GM23248 (cell line): ENCODE measurements at regions not wholly inside any gene's neighbourhood (a gene's known extent, or its start where the extent isn't known, plus 50 kb on each side); places are given as distances from the start of the nearest gene placed in this dataset.

Experiments
- DNase-seq: peaks from one replicate; pipeline ENCODE4 v3.0.0-alpha.2; 2015
- H2AFZ ChIP-seq: fragments of 200-600 bp; sonication (generic); 2 replicates; pipeline ENCODE4 v1.6.1; 2016; ENCODE audit warnings: antibody characterized with exemption
- H3F3A ChIP-seq: fragments of 200-600 bp; sonication (generic); 2 replicates; pipeline ENCODE4 v1.6.1; 2016; ENCODE audit warnings: mild to moderate bottlenecking, antibody characterized with exemption, mixed run types; ENCODE audit not compliant: insufficient read depth
- H3K27ac ChIP-seq: fragments of 200-600 bp; sonication (generic); 2 replicates; pipeline ENCODE4 v1.5.1; 2016; ENCODE audit warnings: mild to moderate bottlenecking
- H3K27me3 ChIP-seq: fragments of 200-600 bp; sonication (generic); replicated peaks from 2 replicates; pipeline ENCODE4 v1.6.1; 2016; ENCODE audit warnings: mild to moderate bottlenecking; ENCODE audit not compliant: insufficient read depth
- H3K36me3 ChIP-seq: fragments of 200-600 bp; sonication (generic); 2 replicates; pipeline ENCODE4 v1.6.1; 2016; ENCODE audit warnings: low read depth, mild to moderate bottlenecking
- H3K4me1 ChIP-seq: fragments of 200-600 bp; sonication (generic); 2 replicates; pipeline ENCODE4 v1.6.1; 2016; ENCODE audit warnings: mild to moderate bottlenecking; ENCODE audit not compliant: insufficient read depth
- H3K4me2 ChIP-seq: fragments of 200-600 bp; sonication (generic); one replicate; pipeline ENCODE4 v1.6.1; 2016; ENCODE audit warnings: mild to moderate bottlenecking; ENCODE audit not compliant: unreplicated experiment
- H3K4me3 ChIP-seq: fragments of 200-600 bp; sonication (generic); 2 replicates; pipeline ENCODE4 v1.5.1; 2016; ENCODE audit warnings: mild to moderate bottlenecking
- H3K79me2 ChIP-seq: fragments of 200-600 bp; sonication (generic); 2 replicates; pipeline ENCODE4 v1.6.1; 2016; ENCODE audit warnings: mild to moderate bottlenecking; ENCODE audit not compliant: insufficient read depth
- H3K9ac ChIP-seq: fragments of 200-600 bp; sonication (generic); 2 replicates; pipeline ENCODE4 v1.6.1; 2016; ENCODE audit warnings: mild to moderate bottlenecking
- H3K9me2 ChIP-seq: fragments of 200-600 bp; sonication (generic); 2 replicates; pipeline ENCODE4 v1.6.1; 2016; ENCODE audit warnings: mixed run types, mild to moderate bottlenecking, moderate library complexity; ENCODE audit not compliant: insufficient read depth
- H3K9me3 ChIP-seq: fragments of 200-600 bp; sonication (generic); one replicate; pipeline ENCODE4 v1.6.1; 2017; ENCODE audit warnings: low read depth
- H4K20me1 ChIP-seq: fragments of 200-600 bp; sonication (generic); 2 replicates; pipeline ENCODE4 v1.6.0; 2016; ENCODE audit not compliant: insufficient read depth
- EZH2 ChIP-seq: fragments of 200-600 bp; sonication (generic); IDR thresholded peaks from 2 replicates; pipeline ENCODE4 v1.6.1; 2018; ENCODE audit warnings: antibody characterized with exemption, mild to moderate bottlenecking; ENCODE audit not compliant: insufficient read depth, poor library complexity, severe bottlenecking
- EZH2phosphoT487 ChIP-seq: fragments of 200-600 bp; sonication (generic); IDR thresholded peaks from 2 replicates; pipeline ENCODE4 v1.6.1; 2018; ENCODE audit warnings: antibody characterized with exemption, moderate library complexity, mild to moderate bottlenecking, low read depth; ENCODE audit not compliant: insufficient read depth
- WGBS, 2 experiments: methylation state at CpG; one replicate each; pipeline ENCODE4 v1.1.6; 2015 to 2017; ENCODE audit warnings: low lambda C conversion rate in 2 of 2, low coverage in 1 of 2; ENCODE audit errors: missing lambda C conversion rate in 2 of 2; 5-methylcytosine and 5-hydroxymethylcytosine counted together
- in situ Hi-C: fragments of 300-500 bp; cut with MboI; formaldehyde crosslinking; loops from 2 replicates; pipeline ENCODE4 v1.15.0; 2020

DNA sequence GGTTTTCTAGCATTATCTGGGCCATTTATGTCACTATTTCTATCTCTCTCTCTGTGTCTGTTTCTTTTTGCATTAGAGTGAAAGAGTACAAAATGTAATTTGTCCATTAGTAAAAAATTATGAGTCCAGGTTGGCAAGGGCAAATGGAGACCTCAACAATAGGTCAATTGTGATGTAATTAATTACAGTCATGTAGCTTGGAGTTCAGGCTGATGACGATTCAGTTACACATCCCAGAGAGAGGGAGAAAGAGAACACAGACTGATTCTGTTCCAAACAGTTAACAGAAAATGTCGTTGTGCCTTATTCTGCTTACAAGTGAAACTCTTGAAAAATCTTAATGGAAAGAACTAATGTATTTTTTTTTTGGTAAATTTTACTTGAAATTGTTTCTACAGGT, 83.3 kb downstream of the ATXN7L3B start:
- TF ChIP-seq EZH2phosphoT487 = no peak
- no peak for TF ChIP-seq EZH2
- no peaks in the 10 kb centered on the region for H3K27me3 ChIP-seq
- no peak overlapping the region for H2AFZ ChIP-seq
- 11 to 12% methylated on average over 2 of the region's 2 CpGs for WGBS, 2 experiments
- no peaks in the 10 kb centered on the region for H3K9me2 ChIP-seq
- no peaks in the 10 kb centered on the region for H3K9me3 ChIP-seq
- no peaks in the 10 kb centered on the region for H4K20me1 ChIP-seq
- H3K36me3 ChIP-seq = no peaks in the 10 kb centered on the region
- H3K27ac ChIP-seq = no peak overlapping the region
- in situ Hi-C loops = no loop called here
- H3K4me2 ChIP-seq = no peak overlapping the region
- no peak overlapping the region for H3K9ac ChIP-seq
- no peaks in the 10 kb centered on the region for H3K79me2 ChIP-seq
- H3K4me1 ChIP-seq = no peaks in the 10 kb centered on the region
- DNase-seq = no peak
- H3F3A ChIP-seq = no peaks in the 10 kb centered on the region
- no peak overlapping the region for H3K4me3 ChIP-seq

DNA sequence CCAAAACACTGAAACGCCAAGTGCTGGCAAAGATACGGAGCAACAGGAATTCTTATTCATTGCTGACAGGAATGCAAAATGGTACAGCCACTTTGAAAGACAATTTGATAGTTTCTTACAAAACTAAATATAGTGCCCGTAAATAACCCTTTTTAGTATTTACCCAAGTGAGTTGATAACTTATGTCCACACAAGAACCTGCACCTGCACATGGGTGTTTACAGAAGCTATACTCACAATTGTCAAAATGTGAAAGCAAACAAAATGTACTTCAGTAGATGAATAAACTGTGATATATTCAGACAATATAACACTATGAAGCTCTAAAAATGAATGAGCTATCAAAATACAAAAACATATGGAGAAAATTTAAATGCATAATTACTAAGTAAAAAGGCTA, 86.6 kb downstream of the ATXN7L3B start:
- H3K36me3 ChIP-seq = no peaks in the 10 kb centered on the region
- no peak overlapping the region for H3K27ac ChIP-seq
- H3K4me2 ChIP-seq = no peak overlapping the region
- H3K79me2 ChIP-seq = no peaks in the 10 kb centered on the region
- no peaks in the 10 kb centered on the region for H3K4me1 ChIP-seq
- H3F3A ChIP-seq = no peaks in the 10 kb centered on the region
- no peaks in the 10 kb centered on the region for H3K27me3 ChIP-seq
- DNase-seq = no peak
- no peaks in the 10 kb centered on the region for H3K9me2 ChIP-seq
- TF ChIP-seq EZH2 = no peak
- no peak for TF ChIP-seq EZH2phosphoT487
- H3K9ac ChIP-seq = no peak overlapping the region
- H4K20me1 ChIP-seq = no peaks in the 10 kb centered on the region
- in situ Hi-C loops = no loop called here
- no peaks in the 10 kb centered on the region for H3K9me3 ChIP-seq
- no peak overlapping the region for H3K4me3 ChIP-seq
- 23 to 27% methylated on average over 3 of the region's 3 CpGs for WGBS, 2 experiments
- H2AFZ ChIP-seq = no peak overlapping the region

DNA sequence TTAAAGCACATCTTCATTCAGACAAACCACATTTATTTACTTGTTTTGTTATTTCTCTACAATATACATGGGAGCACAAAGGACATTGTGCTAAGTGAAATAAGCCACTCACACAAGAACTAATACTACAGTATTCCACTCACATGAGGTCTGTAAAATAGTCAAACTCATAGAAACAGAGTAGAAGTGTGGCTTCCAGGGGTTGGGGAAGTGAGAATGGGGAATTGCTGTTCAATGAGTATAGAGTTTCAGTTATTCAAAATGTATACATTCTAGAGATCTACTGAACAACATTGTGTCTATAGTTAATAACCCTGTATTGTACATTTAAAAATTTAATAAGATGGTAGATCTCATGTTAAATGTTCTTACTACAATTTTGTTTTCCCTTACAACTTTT, 88.8 kb downstream of the ATXN7L3B start:
- H3K27me3 ChIP-seq = no peaks in the 10 kb centered on the region
- in situ Hi-C loops = no loop called here

DNA sequence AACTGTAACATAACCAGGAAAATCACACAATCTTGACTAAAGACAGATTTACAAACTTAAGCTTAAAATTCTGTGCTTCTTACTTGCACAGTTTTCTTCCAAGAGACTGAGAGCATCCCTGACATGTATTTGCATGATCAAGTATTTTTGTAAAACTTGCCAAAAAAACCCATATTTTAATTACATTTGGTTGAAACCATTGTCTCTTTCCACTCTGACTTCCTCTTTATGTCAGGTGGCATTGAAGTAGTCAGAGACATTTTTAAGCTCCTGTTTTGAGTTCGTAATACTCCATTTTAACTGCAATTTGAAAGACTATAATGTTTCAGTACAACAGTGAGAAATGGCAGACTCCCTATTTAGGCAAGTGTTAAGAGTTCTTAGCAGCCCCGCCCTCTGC, 103.6 kb downstream of the ATXN7L3B start:
- no peak overlapping the region for H3K9ac ChIP-seq
- WGBS, 2 experiments = 13 to 23% methylated on average over 2 of the region's 2 CpGs

More for the DNA sequence above, 88.8 kb downstream of the ATXN7L3B start:
- no peak for DNase-seq
- H3K4me3 ChIP-seq = no peak overlapping the region
- H2AFZ ChIP-seq = no peak overlapping the region
- no peaks in the 10 kb centered on the region for H3K9me3 ChIP-seq
- no peaks in the 10 kb centered on the region for H3K9me2 ChIP-seq
- H3K79me2 ChIP-seq = no peaks in the 10 kb centered on the region
- H3K27ac ChIP-seq = no peak overlapping the region
- H3K4me2 ChIP-seq = no peak overlapping the region
- H4K20me1 ChIP-seq = no peaks in the 10 kb centered on the region
- TF ChIP-seq EZH2 (no peak), EZH2phosphoT487 (no peak)
- H3F3A ChIP-seq = no peaks in the 10 kb centered on the region
- H3K4me1 ChIP-seq = no peaks in the 10 kb centered on the region
- no peaks in the 10 kb centered on the region for H3K36me3 ChIP-seq
- no peak overlapping the region for H3K9ac ChIP-seq

DNA sequence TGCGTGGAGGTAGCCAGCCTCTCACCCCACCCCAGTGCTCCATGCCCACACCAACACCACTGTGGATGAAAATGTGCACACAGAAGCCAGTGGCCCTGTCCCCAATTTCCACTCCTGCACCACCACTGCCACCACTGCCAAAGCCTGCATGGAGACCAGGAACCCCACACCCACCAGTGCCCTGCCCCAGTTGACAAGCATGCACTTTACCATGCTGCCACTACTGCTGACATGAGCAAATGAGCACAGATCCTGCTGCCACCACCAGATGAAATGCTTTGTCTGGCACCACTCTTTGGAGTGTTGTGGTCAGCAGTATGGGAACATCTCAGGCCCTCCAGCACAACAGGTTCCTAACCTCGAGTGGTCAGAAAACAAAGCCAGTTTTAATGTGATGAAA, 104.1 kb downstream of the ATXN7L3B start:
- H3K9me2 ChIP-seq = no peaks in the 10 kb centered on the region
- DNase-seq = no peak
- no peak overlapping the region for H3K9ac ChIP-seq
- H2AFZ ChIP-seq = no peak overlapping the region
- H3K4me1 ChIP-seq = no peaks in the 10 kb centered on the region
- no peak overlapping the region for H3K27ac ChIP-seq
- H3F3A ChIP-seq = no peaks in the 10 kb centered on the region
- H3K9me3 ChIP-seq = no peaks in the 10 kb centered on the region
- TF ChIP-seq EZH2phosphoT487 (no peak), EZH2 (no peak)
- in situ Hi-C loops = no loop called here
- no peaks in the 10 kb centered on the region for H3K36me3 ChIP-seq
- no peaks in the 10 kb centered on the region for H3K79me2 ChIP-seq
- WGBS, 2 experiments = 13 to 16% methylated on average over 2 of the region's 2 CpGs
- H3K27me3 ChIP-seq = no peaks in the 10 kb centered on the region
- no peak overlapping the region for H3K4me3 ChIP-seq
- H3K4me2 ChIP-seq = no peak overlapping the region
- no peaks in the 10 kb centered on the region for H4K20me1 ChIP-seq

More for the DNA sequence above, 103.6 kb downstream of the ATXN7L3B start:
- Histone ChIP-seq H2AFZ (no peak overlapping the region), H4K20me1 (no peaks in the 10 kb centered on the region), H3K4me3 (no peak overlapping the region), H3K27me3 (no peaks in the 10 kb centered on the region), H3K9me2 (no peaks in the 10 kb centered on the region), H3K9me3 (no peaks in the 10 kb centered on the region), H3K79me2 (no peaks in the 10 kb centered on the region), H3K4me2 (no peak overlapping the region), H3F3A (no peaks in the 10 kb centered on the region), H3K36me3 (no peaks in the 10 kb centered on the region), H3K4me1 (no peaks in the 10 kb centered on the region), H3K27ac (no peak overlapping the region)
- DNase-seq = no peak
- in situ Hi-C loops = no loop called here
- no peak for TF ChIP-seq EZH2phosphoT487
- TF ChIP-seq EZH2 = no peak
